ENCODE measurements at regions not wholly inside any gene's neighbourhood (a gene's known extent, or its start where the extent isn't known, plus 50 kb on each side); places are given as distances from the start of the nearest gene placed in this dataset.

DNA sequence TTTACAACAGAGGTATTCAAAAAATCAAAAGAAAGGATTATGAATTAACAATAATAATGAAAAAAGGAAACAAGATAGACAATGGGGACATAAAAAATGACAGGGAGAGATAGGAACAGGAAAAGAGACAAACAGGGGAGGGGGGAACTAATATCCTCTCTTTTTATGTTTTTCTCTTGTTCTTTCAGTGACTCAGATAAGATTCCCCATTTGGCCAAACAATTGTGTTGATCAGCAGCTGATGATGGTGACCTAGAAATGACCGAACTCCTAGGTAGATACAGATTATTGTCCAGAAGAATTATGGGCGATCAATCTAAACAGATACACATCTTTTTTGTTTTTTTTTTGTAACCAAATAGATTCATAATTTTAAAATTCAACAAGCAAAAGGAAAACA lies 1277.2 kb upstream of the FLRT2 start:
- WGBS (ENCODE audit: low lambda C conversion rate, missing lambda C conversion rate): 81% methylated on average over 2 of the region's 2 CpGs
- no peak overlapping the region for H3K27ac ChIP-seq

DNA sequence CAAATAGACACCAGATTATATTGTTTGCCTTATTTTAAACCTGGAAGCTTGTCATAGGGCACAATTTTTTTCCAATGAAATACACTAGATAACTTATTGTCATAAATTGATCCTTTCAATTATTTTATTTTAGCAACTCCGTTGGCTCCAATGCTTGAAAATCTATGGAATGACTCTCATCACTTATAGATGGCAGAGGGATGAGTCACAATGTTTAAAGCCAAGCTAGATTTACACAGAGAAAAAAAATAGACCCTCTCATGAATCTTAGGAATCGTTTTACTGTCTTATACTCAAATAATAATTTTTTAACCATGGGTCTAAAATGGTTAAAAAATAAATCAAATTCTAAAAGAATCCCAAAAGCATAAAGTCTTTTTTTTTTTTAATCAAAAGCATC lies 1276.6 kb upstream of the FLRT2 start:
- no peak for DNase-seq (ENCODE audit: low spot score)
- Histone ChIP-seq H3K4me1 (ENCODE audit: insufficient read depth) (peaks cover 3% of the 10 kb centered on the region), H3K4me2 (no peak overlapping the region), H3K9me3 (ENCODE audit: low read depth) (no peaks in the 10 kb centered on the region), H3K27ac (no peak overlapping the region), H3K4me3 (no peak overlapping the region), H4K20me1 (ENCODE audit: insufficient read depth, poor library complexity, severe bottlenecking) (no peaks in the 10 kb centered on the region), H2AFZ (no peak overlapping the region), H3K79me2 (no peaks in the 10 kb centered on the region), H3K27me3 (no peaks in the 10 kb centered on the region), H3K9me2 (replicated peaks; ENCODE audit: insufficient read depth) (no peaks in the 10 kb centered on the region), H3K36me3 (replicated peaks; ENCODE audit: insufficient read depth, low read depth) (no peaks in the 10 kb centered on the region)
- no peak for TF ChIP-seq EZH2phosphoT487 (IDR thresholded peaks at IDR 0.05; ENCODE audit: low read depth, severe bottlenecking, unreplicated experiment)
- TF ChIP-seq EZH2 (IDR thresholded peaks at IDR 0.05; ENCODE audit: borderline replicate concordance): no peak
- TF ChIP-seq, protein P1, sequence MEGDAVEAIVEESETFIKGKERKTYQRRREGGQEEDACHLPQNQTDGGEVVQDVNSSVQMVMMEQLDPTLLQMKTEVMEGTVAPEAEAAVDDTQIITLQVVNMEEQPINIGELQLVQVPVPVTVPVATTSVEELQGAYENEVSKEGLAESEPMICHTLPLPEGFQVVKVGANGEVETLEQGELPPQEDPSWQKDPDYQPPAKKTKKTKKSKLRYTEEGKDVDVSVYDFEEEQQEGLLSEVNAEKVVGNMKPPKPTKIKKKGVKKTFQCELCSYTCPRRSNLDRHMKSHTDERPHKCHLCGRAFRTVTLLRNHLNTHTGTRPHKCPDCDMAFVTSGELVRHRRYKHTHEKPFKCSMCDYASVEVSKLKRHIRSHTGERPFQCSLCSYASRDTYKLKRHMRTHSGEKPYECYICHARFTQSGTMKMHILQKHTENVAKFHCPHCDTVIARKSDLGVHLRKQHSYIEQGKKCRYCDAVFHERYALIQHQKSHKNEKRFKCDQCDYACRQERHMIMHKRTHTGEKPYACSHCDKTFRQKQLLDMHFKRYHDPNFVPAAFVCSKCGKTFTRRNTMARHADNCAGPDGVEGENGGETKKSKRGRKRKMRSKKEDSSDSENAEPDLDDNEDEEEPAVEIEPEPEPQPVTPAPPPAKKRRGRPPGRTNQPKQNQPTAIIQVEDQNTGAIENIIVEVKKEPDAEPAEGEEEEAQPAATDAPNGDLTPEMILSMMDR (IDR thresholded peaks at IDR 0.05; ENCODE audit: poor library complexity): no peak
- 60% methylated on average over 2 of the region's 2 CpGs for WGBS (ENCODE audit: low lambda C conversion rate, missing lambda C conversion rate)

More for the DNA sequence above, 1277.2 kb upstream of the FLRT2 start:
- Histone ChIP-seq H4K20me1 (ENCODE audit: insufficient read depth, poor library complexity, severe bottlenecking) (no peaks in the 10 kb centered on the region), H3K79me2 (no peaks in the 10 kb centered on the region), H3K36me3 (replicated peaks; ENCODE audit: insufficient read depth, low read depth) (no peaks in the 10 kb centered on the region), H3K4me1 (ENCODE audit: insufficient read depth) (peaks cover 3% of the 10 kb centered on the region), H3K9me2 (replicated peaks; ENCODE audit: insufficient read depth) (no peaks in the 10 kb centered on the region), H3K27me3 (no peaks in the 10 kb centered on the region), H3K4me2 (no peak overlapping the region), H2AFZ (no peak overlapping the region), H3K4me3 (no peak overlapping the region), H3K9me3 (ENCODE audit: low read depth) (no peaks in the 10 kb centered on the region)
- TF ChIP-seq, protein P1 (IDR thresholded peaks at IDR 0.05; ENCODE audit: poor library complexity): no peak
- TF ChIP-seq EZH2phosphoT487 (IDR thresholded peaks at IDR 0.05; ENCODE audit: low read depth, severe bottlenecking, unreplicated experiment): no peak
- TF ChIP-seq EZH2 (IDR thresholded peaks at IDR 0.05; ENCODE audit: borderline replicate concordance): no peak
- DNase-seq (ENCODE audit: low spot score): no peak

DNA sequence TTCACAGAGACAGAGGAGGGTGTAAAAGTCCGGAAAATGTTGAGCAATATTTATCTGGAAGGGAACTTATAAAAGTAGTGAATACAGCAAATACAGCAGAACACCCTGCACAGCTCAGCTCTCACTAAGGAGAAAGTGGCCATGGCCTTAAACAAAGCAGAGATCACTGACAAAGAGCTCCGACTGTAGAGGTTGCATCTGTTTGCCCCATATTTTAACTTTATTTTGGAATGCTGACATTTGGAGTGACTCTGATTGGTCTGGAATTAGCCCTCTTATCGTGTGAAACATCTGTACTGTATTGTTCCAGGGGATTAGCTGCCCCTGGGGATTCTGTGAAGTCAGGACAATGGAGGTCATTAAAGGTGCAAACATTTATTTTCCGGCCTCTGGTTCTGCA lies 1275.7 kb upstream of the FLRT2 start:
- DNase-seq (ENCODE audit: low spot score): peak; percentile 16
- H3K9me3 ChIP-seq (ENCODE audit: low read depth): no peaks in the 10 kb centered on the region
- H3K79me2 ChIP-seq: no peaks in the 10 kb centered on the region
- no peak for TF ChIP-seq EZH2 (IDR thresholded peaks at IDR 0.05; ENCODE audit: borderline replicate concordance)
- no peak for TF ChIP-seq EZH2phosphoT487 (IDR thresholded peaks at IDR 0.05; ENCODE audit: low read depth, severe bottlenecking, unreplicated experiment)
- TF ChIP-seq, protein P1 (IDR thresholded peaks at IDR 0.05; ENCODE audit: poor library complexity): no peak
- 11% methylated on average over 4 of the region's 4 CpGs for WGBS (ENCODE audit: low lambda C conversion rate, missing lambda C conversion rate)
- H2AFZ ChIP-seq: peak overlapping the region; percentile 24
- H3K4me2 ChIP-seq: peak overlapping the region; percentile 53
- H3K36me3 ChIP-seq (replicated peaks; ENCODE audit: insufficient read depth, low read depth): no peaks in the 10 kb centered on the region
- peaks cover 3% of the 10 kb centered on the region for H3K4me1 ChIP-seq (ENCODE audit: insufficient read depth)
- no peaks in the 10 kb centered on the region for H4K20me1 ChIP-seq (ENCODE audit: insufficient read depth, poor library complexity, severe bottlenecking)
- no peak overlapping the region for H3K4me3 ChIP-seq
- no peaks in the 10 kb centered on the region for H3K9me2 ChIP-seq (replicated peaks; ENCODE audit: insufficient read depth)
- H3K27me3 ChIP-seq: no peaks in the 10 kb centered on the region
- no peak overlapping the region for H3K27ac ChIP-seq

DNA sequence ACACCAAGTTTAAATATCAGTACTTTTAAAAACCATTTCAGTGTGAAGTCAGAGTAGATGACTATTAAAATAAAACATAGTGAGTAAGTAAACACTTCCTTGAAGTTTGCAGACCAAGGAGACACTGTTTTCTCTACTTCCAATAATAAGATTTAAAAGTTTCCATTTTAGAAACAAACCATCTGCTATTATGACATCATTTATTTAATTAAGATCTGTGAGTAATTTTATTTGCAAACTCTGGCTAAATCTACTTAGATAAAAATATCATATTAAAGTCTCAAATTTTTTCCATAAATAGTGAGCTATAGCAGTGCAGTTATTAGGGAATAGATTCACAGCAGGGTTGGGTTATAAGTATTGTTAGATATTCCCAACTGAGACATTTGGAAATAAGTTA lies 1267.0 kb upstream of the FLRT2 start:
- TF ChIP-seq EZH2 (IDR thresholded peaks at IDR 0.05; ENCODE audit: borderline replicate concordance): no peak
- TF ChIP-seq EZH2phosphoT487 (IDR thresholded peaks at IDR 0.05; ENCODE audit: low read depth, severe bottlenecking, unreplicated experiment): no peak
- TF ChIP-seq, protein P1 (IDR thresholded peaks at IDR 0.05; ENCODE audit: poor library complexity): no peak
- Histone ChIP-seq H4K20me1 (ENCODE audit: insufficient read depth, poor library complexity, severe bottlenecking) (no peaks in the 10 kb centered on the region), H3K36me3 (replicated peaks; ENCODE audit: insufficient read depth, low read depth) (no peaks in the 10 kb centered on the region), H3K27me3 (no peaks in the 10 kb centered on the region), H3K9me2 (replicated peaks; ENCODE audit: insufficient read depth) (no peaks in the 10 kb centered on the region), H3K9me3 (ENCODE audit: low read depth) (no peaks in the 10 kb centered on the region), H3K27ac (no peak overlapping the region), H3K79me2 (no peaks in the 10 kb centered on the region), H3K4me2 (no peak overlapping the region), H2AFZ (peak overlapping the region; percentile 26), H3K4me3 (no peak overlapping the region), H3K4me1 (ENCODE audit: insufficient read depth) (no peaks in the 10 kb centered on the region)
- no peak for DNase-seq (ENCODE audit: low spot score)
